ENCODE measurements at regions not wholly inside any gene's neighbourhood (a gene's known extent, or its start where the extent isn't known, plus 50 kb on each side); places are given as distances from the start of the nearest gene placed in this dataset.
A peak's percentile ranks its signal among the peaks of the same experiment; 100 is the strongest.

DNA sequence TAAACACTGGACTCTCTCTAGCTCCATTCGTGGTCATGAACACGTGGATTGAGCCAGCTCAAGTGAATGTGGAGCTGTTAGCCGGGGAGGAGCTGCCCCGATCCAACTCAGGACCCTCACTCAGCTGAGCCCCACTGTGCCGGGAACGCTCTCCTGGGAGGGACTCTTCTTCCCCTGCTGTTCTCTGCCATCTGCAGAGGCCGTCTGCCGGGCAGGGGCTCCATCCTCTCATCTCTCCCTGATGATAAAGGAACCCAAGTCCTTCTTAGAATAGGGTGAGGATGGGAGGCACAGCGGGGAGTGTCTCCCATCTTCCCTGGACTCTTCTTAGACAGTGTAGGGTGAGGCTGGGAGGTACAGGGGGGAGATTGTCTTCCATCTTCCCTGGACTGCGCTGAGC, 120.5 kb upstream of the IRX4 start:
- DNase-seq (no peak), ATAC-seq (no peak), FAIRE-seq (no peak)
- H3K27me3 ChIP-seq, result no peaks in the 10 kb centered on the region
- intact Hi-C loops (cut with DNase I), result no loop called here
- no peak overlapping the region for H3K27ac ChIP-seq
- H3K36me3 ChIP-seq, result no peaks in the 10 kb centered on the region
- no peaks in the 10 kb centered on the region for H3K4me1 ChIP-seq
- no peaks in the 10 kb centered on the region for H3K9me3 ChIP-seq
- WGBS, 2 donors, result 72 to 79% methylated on average over 10 of the region's 10 CpGs
- TF ChIP-seq, protein P1, sequence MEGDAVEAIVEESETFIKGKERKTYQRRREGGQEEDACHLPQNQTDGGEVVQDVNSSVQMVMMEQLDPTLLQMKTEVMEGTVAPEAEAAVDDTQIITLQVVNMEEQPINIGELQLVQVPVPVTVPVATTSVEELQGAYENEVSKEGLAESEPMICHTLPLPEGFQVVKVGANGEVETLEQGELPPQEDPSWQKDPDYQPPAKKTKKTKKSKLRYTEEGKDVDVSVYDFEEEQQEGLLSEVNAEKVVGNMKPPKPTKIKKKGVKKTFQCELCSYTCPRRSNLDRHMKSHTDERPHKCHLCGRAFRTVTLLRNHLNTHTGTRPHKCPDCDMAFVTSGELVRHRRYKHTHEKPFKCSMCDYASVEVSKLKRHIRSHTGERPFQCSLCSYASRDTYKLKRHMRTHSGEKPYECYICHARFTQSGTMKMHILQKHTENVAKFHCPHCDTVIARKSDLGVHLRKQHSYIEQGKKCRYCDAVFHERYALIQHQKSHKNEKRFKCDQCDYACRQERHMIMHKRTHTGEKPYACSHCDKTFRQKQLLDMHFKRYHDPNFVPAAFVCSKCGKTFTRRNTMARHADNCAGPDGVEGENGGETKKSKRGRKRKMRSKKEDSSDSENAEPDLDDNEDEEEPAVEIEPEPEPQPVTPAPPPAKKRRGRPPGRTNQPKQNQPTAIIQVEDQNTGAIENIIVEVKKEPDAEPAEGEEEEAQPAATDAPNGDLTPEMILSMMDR (IDR thresholded peaks at IDR 0.05), result no peak
- no peak overlapping the region for H3K4me3 ChIP-seq

DNA sequence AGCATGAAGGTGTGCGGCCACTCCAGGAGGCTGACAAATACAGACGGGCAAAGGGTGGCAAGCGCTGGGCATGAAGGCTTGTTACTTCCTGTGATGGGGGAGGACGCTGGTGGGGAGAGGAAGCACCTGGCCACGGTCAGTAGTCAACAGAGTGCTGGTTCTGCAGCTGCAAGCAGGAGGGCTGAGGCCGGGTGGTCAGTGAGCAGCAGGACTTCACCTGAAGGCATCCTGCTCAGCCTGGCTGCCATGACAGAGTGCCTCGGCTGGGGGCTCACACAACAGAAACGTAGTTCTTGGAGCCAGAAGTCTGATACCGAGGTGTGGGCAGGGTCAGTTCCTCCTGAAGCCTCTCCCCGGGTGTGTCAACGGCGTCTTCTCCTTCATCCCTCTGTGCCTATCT, 118.6 kb upstream of the IRX4 start:
- Histone ChIP-seq H3K4me1 (no peaks in the 10 kb centered on the region), H3K4me3 (no peak overlapping the region), H3K27ac (no peak overlapping the region), H3K27me3 (no peaks in the 10 kb centered on the region), H3K36me3 (no peaks in the 10 kb centered on the region), H3K9me3 (no peaks in the 10 kb centered on the region)
- intact Hi-C loops (cut with DNase I), result no loop called here
- ATAC-seq, result no peak
- DNase-seq, result no peak
- FAIRE-seq, result no peak
- TF ChIP-seq, protein P1 (IDR thresholded peaks at IDR 0.05), result no peak
- WGBS, 2 donors, result 61 to 62% methylated on average over 12 of the region's 12 CpGs

DNA sequence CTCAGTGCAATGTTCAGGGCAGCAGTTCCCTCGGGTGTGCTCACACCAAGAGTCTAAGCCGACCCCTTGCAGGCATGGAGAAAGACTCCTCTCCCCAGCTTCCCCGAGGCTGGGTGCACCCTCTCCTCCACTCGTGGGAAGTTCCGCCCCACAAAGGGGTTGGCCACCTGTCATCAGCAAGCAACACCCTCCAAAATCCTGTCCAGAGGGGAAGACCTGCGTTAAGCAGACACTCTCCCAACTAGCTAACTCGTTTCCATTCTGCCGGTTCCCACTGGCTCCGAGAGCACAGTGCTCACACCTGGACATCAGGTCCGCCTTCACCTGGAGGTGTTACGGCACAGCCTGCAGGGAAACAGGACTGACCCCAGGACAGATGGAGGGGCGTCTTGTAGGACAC, 117.9 kb upstream of the IRX4 start:
- no peaks in the 10 kb centered on the region for H3K4me1 ChIP-seq
- no peak overlapping the region for H3K4me3 ChIP-seq
- no peaks in the 10 kb centered on the region for H3K27me3 ChIP-seq
- no peak for FAIRE-seq
- no peak overlapping the region for H3K27ac ChIP-seq
- no peaks in the 10 kb centered on the region for H3K36me3 ChIP-seq
- no peak for DNase-seq
- intact Hi-C loops (cut with DNase I), result no loop called here
- no peak for ATAC-seq
- WGBS, 2 donors, result 55 to 59% methylated on average over 12 of the region's 12 CpGs
- no peaks in the 10 kb centered on the region for H3K9me3 ChIP-seq
- TF ChIP-seq, protein P1 (IDR thresholded peaks at IDR 0.05), result no peak

DNA sequence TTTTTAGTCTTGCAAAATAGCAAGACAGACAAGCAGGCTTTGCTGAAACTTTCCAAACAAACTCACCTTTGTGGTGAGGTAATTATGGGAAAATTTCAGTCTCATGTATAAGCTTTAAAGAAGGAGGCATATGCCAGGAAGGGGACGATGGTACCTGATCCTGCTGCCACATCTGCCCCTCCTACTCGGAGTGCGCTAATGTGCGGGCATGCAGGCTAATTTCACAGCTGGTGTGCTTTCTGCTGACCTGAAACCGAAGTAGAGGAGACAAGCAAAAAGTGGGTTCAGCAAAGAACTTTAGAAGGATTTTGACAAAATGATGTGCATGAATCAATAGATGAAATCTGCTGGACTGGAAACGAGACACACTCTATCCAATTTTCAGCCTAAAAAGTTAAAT, 117.1 kb upstream of the IRX4 start:
- intact Hi-C loops (cut with DNase I), result no loop called here
- H3K27ac ChIP-seq, result no peak overlapping the region
- H3K9me3 ChIP-seq, result no peaks in the 10 kb centered on the region
- no peak for FAIRE-seq
- H3K27me3 ChIP-seq, result no peaks in the 10 kb centered on the region
- TF ChIP-seq, protein P1 (IDR thresholded peaks at IDR 0.05), result no peak
- no peak for ATAC-seq
- no peak for DNase-seq
- no peak overlapping the region for H3K4me3 ChIP-seq
- 56 to 59% methylated on average over 6 of the region's 6 CpGs for WGBS, 2 donors
- no peaks in the 10 kb centered on the region for H3K36me3 ChIP-seq
- H3K4me1 ChIP-seq, result no peaks in the 10 kb centered on the region

DNA sequence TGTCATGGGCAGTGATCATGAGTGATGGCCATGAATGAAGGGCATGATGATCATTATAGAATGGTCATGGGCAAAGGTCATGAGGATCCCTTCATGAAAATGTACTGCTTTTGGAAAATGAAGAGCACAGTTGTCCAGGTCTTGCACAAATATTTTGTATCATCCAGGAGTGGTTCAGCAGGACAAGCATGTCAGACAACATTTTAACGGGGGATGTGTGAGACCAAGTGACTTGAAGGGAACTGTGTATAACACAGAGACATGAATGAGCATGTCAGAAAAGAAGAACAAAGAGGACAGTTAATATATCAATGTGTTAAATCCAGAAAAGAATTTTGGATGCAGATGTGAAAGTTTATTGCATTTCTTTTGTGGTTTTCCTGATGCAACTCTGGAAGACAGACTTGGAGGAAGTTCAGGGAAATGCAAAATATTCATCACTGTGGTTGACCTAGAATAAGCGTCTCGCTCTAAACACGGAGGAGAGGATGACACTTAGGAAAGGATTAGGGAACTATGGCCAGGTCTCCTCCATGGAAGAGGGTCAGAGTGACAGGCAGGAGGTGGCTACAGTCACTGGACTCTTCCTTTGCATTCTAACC, 116.1 kb upstream of the IRX4 start:
- 79% methylated on average over 4 of the region's 4 CpGs for WGBS, 2 donors
- no peak overlapping the region for H3K4me3 ChIP-seq
- H3K36me3 ChIP-seq, result no peaks in the 10 kb centered on the region
- H3K27ac ChIP-seq, result no peak overlapping the region
- no peaks in the 10 kb centered on the region for H3K9me3 ChIP-seq
- FAIRE-seq (no peak), DNase-seq (no peak), ATAC-seq (peak in 1 of 4 donors; percentile 15)
- intact Hi-C loops (cut with DNase I), result no loop called here
- TF ChIP-seq, protein P1 (IDR thresholded peaks at IDR 0.05), result no peak
- H3K27me3 ChIP-seq, result no peaks in the 10 kb centered on the region
- H3K4me1 ChIP-seq, result no peaks in the 10 kb centered on the region
